ENCODE measurements at regions not wholly inside any gene's neighbourhood (a gene's known extent, or its start where the extent isn't known, plus 50 kb on each side); places are given as distances from the start of the nearest gene placed in this dataset.

- Mint-ChIP-seq H3K4me1 (ENCODE audit: insufficient read depth, unreplicated experiment) (peaks cover 19% of the 10 kb centered on the region), H3K9me3 (ENCODE audit: unreplicated experiment) (no peaks in the 10 kb centered on the region)
These were observed 97.0 kb downstream of the DDIT4L start for GRCh38 chr4:100093091-100093866.

GRCh38 chr4:100087743-100088142, 102.5 kb downstream of the DDIT4L start:
- Mint-ChIP-seq H3K27ac (ENCODE audit: low read depth, unreplicated experiment) (no peak overlapping the region), H3K36me3 (ENCODE audit: insufficient read depth, unreplicated experiment) (no peaks in the 10 kb centered on the region), H3K4me1 (ENCODE audit: insufficient read depth, unreplicated experiment) (peaks cover under 1% of the 10 kb centered on the region), H3K27me3 (ENCODE audit: insufficient read depth, unreplicated experiment) (no peaks in the 10 kb centered on the region), H3K4me3 (ENCODE audit: unreplicated experiment) (no peak overlapping the region), H3K9me3 (ENCODE audit: unreplicated experiment) (no peaks in the 10 kb centered on the region)
- CTCF ChIA-PET = interaction anchor here (0.6 to 0.7 kb wide), 2 partner anchors 62 to 948 kb away, joined by 3 read pairs; no protein-coding TSS in a partner anchor
- intact Hi-C loops (cut with micrococcal nuclease) = no loop called here
- no peak for TF ChIP-seq CTCF (IDR thresholded peaks at IDR 0.05; ENCODE audit: unreplicated experiment)
- no TSS peak for BruUV-seq (replicated peaks)
- POLR2A ChIA-PET = interaction anchor here (0.6 kb wide), 1 partner anchor 8 kb away, joined by 3 read pairs; no protein-coding TSS in a partner anchor
- DNase-seq (ENCODE audit: unreplicated experiment) = no peak

More at GRCh38 chr4:100093091-100093866, 97.0 kb downstream of the DDIT4L start:
- Mint-ChIP-seq H3K36me3 (ENCODE audit: insufficient read depth, unreplicated experiment) (no peaks in the 10 kb centered on the region), H3K27me3 (ENCODE audit: insufficient read depth, unreplicated experiment) (no peaks in the 10 kb centered on the region), H3K4me3 (ENCODE audit: unreplicated experiment) (no peak overlapping the region), H3K27ac (ENCODE audit: low read depth, unreplicated experiment) (peak overlapping the region; percentile 87)
- POLR2A ChIA-PET = interaction anchor here (0.5 to 1.2 kb wide), 6 partner anchors 12 to 717 kb away, joined by 3 to 5 read pairs (median 3); no protein-coding TSS in a partner anchor
- intact Hi-C loops (cut with micrococcal nuclease) = loop anchor here (1.0 to 10.0 kb wide), 5 partner anchors 328 to 1252 kb away; partner anchors contain the start of gene PPP3CA
- DNase-seq (ENCODE audit: unreplicated experiment) = peak; percentile 94
- TF ChIP-seq CTCF (IDR thresholded peaks at IDR 0.05; ENCODE audit: unreplicated experiment) = peak; percentile 66
- CTCF ChIA-PET = interaction anchor here (0.6 to 3.6 kb wide), 48 partner anchors 8 to 1638 kb away, joined by 3 to 44 read pairs (median 4); no protein-coding TSS in a partner anchor
- no TSS peak for BruUV-seq (replicated peaks)

GRCh38 chr4:100086766-100087431, 103.4 kb downstream of the DDIT4L start:
- BruUV-seq (replicated peaks) = no TSS peak
- Mint-ChIP-seq H3K4me3 (ENCODE audit: unreplicated experiment) (no peak overlapping the region), H3K27me3 (ENCODE audit: insufficient read depth, unreplicated experiment) (no peaks in the 10 kb centered on the region), H3K36me3 (ENCODE audit: insufficient read depth, unreplicated experiment) (no peaks in the 10 kb centered on the region), H3K4me1 (ENCODE audit: insufficient read depth, unreplicated experiment) (peaks cover 8% of the 10 kb centered on the region), H3K27ac (ENCODE audit: low read depth, unreplicated experiment) (no peak overlapping the region), H3K9me3 (ENCODE audit: unreplicated experiment) (no peaks in the 10 kb centered on the region)
- ChIA-PET POLR2A (no interaction called here), CTCF (interaction anchor here (0.5 to 1.5 kb wide), 2 partner anchors 9 to 666 kb away, joined by 3 read pairs; no protein-coding TSS in a partner anchor)
- no peak for DNase-seq (ENCODE audit: unreplicated experiment)
- TF ChIP-seq CTCF (IDR thresholded peaks at IDR 0.05; ENCODE audit: unreplicated experiment) = no peak
- intact Hi-C loops (cut with micrococcal nuclease) = no loop called here

GRCh38 chr4:100084892-100085291, 105.4 kb downstream of the DDIT4L start:
- Mint-ChIP-seq H3K27ac (ENCODE audit: low read depth, unreplicated experiment) (no peak overlapping the region), H3K9me3 (ENCODE audit: unreplicated experiment) (no peaks in the 10 kb centered on the region), H3K4me3 (ENCODE audit: unreplicated experiment) (no peak overlapping the region), H3K36me3 (ENCODE audit: insufficient read depth, unreplicated experiment) (no peaks in the 10 kb centered on the region), H3K27me3 (ENCODE audit: insufficient read depth, unreplicated experiment) (no peaks in the 10 kb centered on the region), H3K4me1 (ENCODE audit: insufficient read depth, unreplicated experiment) (peaks cover 20% of the 10 kb centered on the region)
- no TSS peak for BruUV-seq (replicated peaks)
- no peak for TF ChIP-seq CTCF (IDR thresholded peaks at IDR 0.05; ENCODE audit: unreplicated experiment)
- ChIA-PET CTCF (no interaction called here), POLR2A (no interaction called here)
- no peak for DNase-seq (ENCODE audit: unreplicated experiment)
- intact Hi-C loops (cut with micrococcal nuclease) = no loop called here
